DND-41 (cell line): ENCODE measurements at regions not wholly inside any gene's neighbourhood (a gene's known extent, or its start where the extent isn't known, plus 50 kb on each side); places are given as distances from the start of the nearest gene placed in this dataset.

Source experiments
- ATAC-seq: fragments of 200-7000 bp; cut with Tn5 transposase; 3 replicates; pipeline ENCODE4 v1.9.1; 2021; ENCODE audit warnings: low read depth; ENCODE audit not compliant: insufficient read depth
- DNase-seq: peaks from one replicate; pipeline ENCODE4 v3.0.0-alpha.2; 2020
- H2AFZ ChIP-seq: 2 replicates; pipeline ENCODE4 v1.6.0; 2012; ENCODE audit warnings: low read depth, low read length
- H3K27ac ChIP-seq: 2 replicates; pipeline ENCODE4 v1.5.1; 2012; ENCODE audit warnings: low read length, inconsistent platforms
- H3K27me3 ChIP-seq: fragments of 200-600 bp; sonication (generic); 2 replicates; pipeline ENCODE4 v1.6.0; 2012; ENCODE audit warnings: low read length, mild to moderate bottlenecking, inconsistent platforms; ENCODE audit not compliant: insufficient read depth, poor library complexity
- H3K36me3 ChIP-seq: 2 replicates; pipeline ENCODE4 v1.5.1; 2012; ENCODE audit warnings: low read length, inconsistent platforms; ENCODE audit not compliant: insufficient read depth
- H3K4me1 ChIP-seq: 2 replicates; pipeline ENCODE4 v1.5.1; 2012; ENCODE audit warnings: mild to moderate bottlenecking, low read length; ENCODE audit not compliant: insufficient read depth
- H3K4me2 ChIP-seq: 2 replicates; pipeline ENCODE4 v1.6.0; 2012; ENCODE audit warnings: mild to moderate bottlenecking, moderate library complexity, low read length, inconsistent platforms; ENCODE audit not compliant: insufficient read depth
- H3K4me3 ChIP-seq, 2 experiments: fragments of 200-600 bp in 1 of 2; shearing (Covaris generic) in 1 of 2; 2 replicates each; pipeline ENCODE4 v1.5.1; 2012 to 2016; ENCODE audit warnings: inconsistent platforms in 2 of 2, low read length in 2 of 2, mild to moderate bottlenecking in 2 of 2, low read depth in 1 of 2, moderate library complexity in 1 of 2
- H3K79me2 ChIP-seq: 2 replicates; pipeline ENCODE4 v1.6.0; 2012; ENCODE audit warnings: low read length, inconsistent platforms; ENCODE audit not compliant: insufficient read depth
- H3K9ac ChIP-seq: 2 replicates; pipeline ENCODE4 v1.6.0; 2012; ENCODE audit warnings: low read depth, mild to moderate bottlenecking, inconsistent platforms, low read length, moderate library complexity
- H3K9me3 ChIP-seq: 2 replicates; pipeline ENCODE4 v1.5.1; 2012; ENCODE audit warnings: low read length, moderate library complexity, mild to moderate bottlenecking, inconsistent platforms; ENCODE audit not compliant: insufficient read depth, severe bottlenecking
- H4K20me1 ChIP-seq: 2 replicates; pipeline ENCODE4 v1.6.0; 2012; ENCODE audit warnings: low read length; ENCODE audit not compliant: insufficient read depth
- EZH2 ChIP-seq: IDR thresholded peaks from 3 replicates; pipeline ENCODE4 v1.6.1; 2012; ENCODE audit warnings: borderline replicate concordance, low read depth, mild to moderate bottlenecking, moderate library complexity, low read length, inconsistent platforms; ENCODE audit not compliant: severe bottlenecking
- TF ChIP-seq, protein P1 (sequence below): IDR thresholded peaks from 2 replicates; pipeline ENCODE4 v1.5.1; 2012; ENCODE audit warnings: borderline replicate concordance, low read length, moderate library complexity, mild to moderate bottlenecking; ENCODE audit not compliant: poor library complexity, severe bottlenecking; ENCODE audit errors: extremely low read depth

- Histone ChIP-seq H2AFZ (no peak overlapping the region), H3K36me3 (no peaks in the 10 kb centered on the region), H3K4me3 (no peak overlapping the region), H3K79me2 (no peaks in the 10 kb centered on the region), H3K4me1 (no peaks in the 10 kb centered on the region), H3K9ac (no peak overlapping the region), H3K9me3 (no peaks in the 10 kb centered on the region), H3K4me2 (no peak overlapping the region), H3K27me3 (no peaks in the 10 kb centered on the region), H4K20me1 (no peaks in the 10 kb centered on the region), H3K27ac (no peak overlapping the region)
- TF ChIP-seq, protein P1, sequence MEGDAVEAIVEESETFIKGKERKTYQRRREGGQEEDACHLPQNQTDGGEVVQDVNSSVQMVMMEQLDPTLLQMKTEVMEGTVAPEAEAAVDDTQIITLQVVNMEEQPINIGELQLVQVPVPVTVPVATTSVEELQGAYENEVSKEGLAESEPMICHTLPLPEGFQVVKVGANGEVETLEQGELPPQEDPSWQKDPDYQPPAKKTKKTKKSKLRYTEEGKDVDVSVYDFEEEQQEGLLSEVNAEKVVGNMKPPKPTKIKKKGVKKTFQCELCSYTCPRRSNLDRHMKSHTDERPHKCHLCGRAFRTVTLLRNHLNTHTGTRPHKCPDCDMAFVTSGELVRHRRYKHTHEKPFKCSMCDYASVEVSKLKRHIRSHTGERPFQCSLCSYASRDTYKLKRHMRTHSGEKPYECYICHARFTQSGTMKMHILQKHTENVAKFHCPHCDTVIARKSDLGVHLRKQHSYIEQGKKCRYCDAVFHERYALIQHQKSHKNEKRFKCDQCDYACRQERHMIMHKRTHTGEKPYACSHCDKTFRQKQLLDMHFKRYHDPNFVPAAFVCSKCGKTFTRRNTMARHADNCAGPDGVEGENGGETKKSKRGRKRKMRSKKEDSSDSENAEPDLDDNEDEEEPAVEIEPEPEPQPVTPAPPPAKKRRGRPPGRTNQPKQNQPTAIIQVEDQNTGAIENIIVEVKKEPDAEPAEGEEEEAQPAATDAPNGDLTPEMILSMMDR, result no peak
- no peak for TF ChIP-seq EZH2
- DNase-seq (no peak), ATAC-seq (no peak)
These were observed 123.2 kb downstream of the TRIML1 start for GRCh38 chr4:188262464-188262863.

DNA sequence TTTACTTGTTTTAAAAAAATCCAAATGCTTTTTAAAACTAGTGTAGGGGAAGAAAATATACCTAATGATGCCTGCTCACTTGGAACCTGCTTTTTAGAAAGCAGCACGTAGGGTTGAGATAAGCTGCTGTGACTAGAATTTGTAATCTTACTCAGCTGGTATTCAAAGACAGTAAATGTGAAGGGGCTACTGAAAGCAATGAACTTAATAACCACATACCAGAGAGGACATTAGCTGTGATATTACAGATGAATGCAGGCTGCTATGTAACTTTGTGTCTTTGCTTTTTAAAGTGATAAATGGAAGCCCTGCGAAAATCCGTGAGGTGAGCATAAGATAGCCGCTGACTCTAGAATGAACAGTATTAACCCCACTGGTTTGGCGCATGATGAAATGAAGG, 124.1 kb downstream of the TRIML1 start:
- ATAC-seq (no peak), DNase-seq (no peak)
- no peaks in the 10 kb centered on the region for H3K4me1 ChIP-seq
- H4K20me1 ChIP-seq, result no peaks in the 10 kb centered on the region
- H3K27ac ChIP-seq, result no peak overlapping the region
- no peak overlapping the region for H3K4me3 ChIP-seq
- no peak for TF ChIP-seq EZH2
- TF ChIP-seq, protein P1, result no peak
- H2AFZ ChIP-seq, result no peak overlapping the region
- no peaks in the 10 kb centered on the region for H3K9me3 ChIP-seq
- no peak overlapping the region for H3K9ac ChIP-seq
- H3K79me2 ChIP-seq, result no peaks in the 10 kb centered on the region
- no peak overlapping the region for H3K4me2 ChIP-seq
- H3K27me3 ChIP-seq, result no peaks in the 10 kb centered on the region
- H3K36me3 ChIP-seq, result no peaks in the 10 kb centered on the region

DNA sequence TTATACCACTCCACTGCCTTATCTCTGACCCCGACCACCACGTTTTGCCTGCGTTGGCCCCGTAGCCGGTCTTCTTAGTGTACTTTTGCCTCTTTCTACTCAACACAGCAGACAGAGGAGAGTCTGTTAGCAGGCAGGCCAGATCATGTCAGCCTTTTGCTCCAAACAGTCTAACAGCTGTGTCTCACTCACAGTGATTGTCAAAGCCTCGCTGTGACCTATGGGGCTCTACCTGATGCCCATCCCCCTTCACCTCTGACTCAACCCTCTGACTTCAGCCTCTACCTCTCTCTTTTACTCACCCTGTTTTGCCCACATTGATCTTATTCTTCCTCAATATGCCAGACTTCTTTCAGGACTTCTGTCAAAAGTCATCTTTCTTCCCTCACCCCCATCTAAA, 127.1 kb downstream of the TRIML1 start:
- H3K4me3 ChIP-seq, result no peak overlapping the region
- DNase-seq (no peak), ATAC-seq (no peak)
- no peaks in the 10 kb centered on the region for H3K36me3 ChIP-seq
- H3K9me3 ChIP-seq, result no peaks in the 10 kb centered on the region
- H3K9ac ChIP-seq, result no peak overlapping the region
- H3K4me1 ChIP-seq, result no peaks in the 10 kb centered on the region
- no peaks in the 10 kb centered on the region for H4K20me1 ChIP-seq
- no peaks in the 10 kb centered on the region for H3K79me2 ChIP-seq
- no peaks in the 10 kb centered on the region for H3K27me3 ChIP-seq
- no peak overlapping the region for H3K27ac ChIP-seq
- H2AFZ ChIP-seq, result no peak overlapping the region
- H3K4me2 ChIP-seq, result no peak overlapping the region
- TF ChIP-seq EZH2, result no peak
- TF ChIP-seq, protein P1, result no peak
